ENCODE measurements at regions not wholly inside any gene's neighbourhood (a gene's known extent, or its start where the extent isn't known, plus 50 kb on each side); places are given as distances from the start of the nearest gene placed in this dataset.

DNA sequence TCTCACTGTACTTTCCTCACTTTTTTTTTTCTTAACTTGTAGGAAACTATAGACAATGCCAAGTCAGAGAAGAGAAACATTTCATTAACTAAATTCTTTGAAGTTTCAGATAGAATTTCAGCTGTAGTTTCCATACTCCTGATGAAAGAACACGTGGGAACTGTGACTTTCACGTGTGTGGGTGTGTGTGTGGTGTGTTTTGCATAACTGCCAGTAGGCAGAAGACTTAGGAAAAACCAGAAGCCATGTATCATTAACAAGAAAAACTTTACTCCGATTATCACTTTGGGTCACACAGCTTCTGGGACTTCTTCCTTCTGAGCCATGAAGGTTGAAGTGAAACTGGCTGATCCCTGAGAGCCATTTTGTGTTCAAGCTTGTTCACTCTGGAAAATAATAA lies 483.3 kb downstream of the TFAP2B start:
- peak; percentile 72 for ATAC-seq
- H3K27ac ChIP-seq (ENCODE audit: control insufficient read depth, insufficient read depth), result no peak overlapping the region
- no peaks in the 10 kb centered on the region for H3K27me3 ChIP-seq (replicated peaks in 1 of 2; ENCODE audit: control insufficient read depth in 2 of 2, insufficient read depth in 2 of 2, low read length in 1 of 2)
- SMC1A ChIA-PET (ENCODE audit: uncharacterized antibody, unreplicated experiment), result interaction anchor here (1.0 to 1.5 kb wide), 2 partner anchors 12 to 155 kb away, joined by 3 read pairs; no protein-coding TSS in a partner anchor
- FAIRE-seq, result peak; percentile 54
- no peak for DNase-seq (ENCODE audit: low read depth, low spot score)
- intact Hi-C loops (cut with micrococcal nuclease; ENCODE audit: unreplicated experiment), result no loop called here
- H2AFZ ChIP-seq (ENCODE audit: control insufficient read depth, low read depth, low read length), result no peak overlapping the region
- in situ Hi-C loops (cut with MboI), result no loop called here
- POLR2A ChIA-PET, result no interaction called here
- H3K9me3 ChIP-seq (replicated peaks; ENCODE audit: control insufficient read depth, insufficient read depth, low read length), result no peaks in the 10 kb centered on the region
- H3K4me2 ChIP-seq (ENCODE audit: control insufficient read depth, insufficient read depth), result no peak overlapping the region
- BruUV-seq (replicated peaks), result no TSS peak
- H3K4me3 ChIP-seq, result no peak overlapping the region
- no peaks in the 10 kb centered on the region for H3K36me3 ChIP-seq (ENCODE audit: control insufficient read depth in 2 of 2, insufficient read depth in 2 of 2, low read length in 1 of 2)
- RAD21 ChIA-PET (ENCODE audit: unreplicated experiment), result no interaction called here
- H4K20me1 ChIP-seq (ENCODE audit: control insufficient read depth, insufficient read depth), result no peaks in the 10 kb centered on the region
- no peaks in the 10 kb centered on the region for H3K4me1 ChIP-seq (ENCODE audit: control insufficient read depth, insufficient read depth, low read length)
- CTCF ChIA-PET, result interaction anchor here (0.9 kb wide), 1 partner anchor 490 kb away, joined by 3 read pairs; no protein-coding TSS in a partner anchor
- H3K9ac ChIP-seq (ENCODE audit: control insufficient read depth, insufficient read depth, low read length), result no peak overlapping the region
- 0% methylated on average over 3 of the region's 3 CpGs for WGBS (ENCODE audit: insufficient coverage, insufficient replicate concordance, low lambda C conversion rate, missing lambda C conversion rate)
- H3K79me2 ChIP-seq (ENCODE audit: control insufficient read depth, insufficient read depth, low read length), result no peaks in the 10 kb centered on the region
- TF ChIP-seq RAD51 (IDR thresholded peaks at IDR 0.05), result peak; percentile 65; the same call in 1 of the 2 replicates
- TF ChIP-seq, protein P1, sequence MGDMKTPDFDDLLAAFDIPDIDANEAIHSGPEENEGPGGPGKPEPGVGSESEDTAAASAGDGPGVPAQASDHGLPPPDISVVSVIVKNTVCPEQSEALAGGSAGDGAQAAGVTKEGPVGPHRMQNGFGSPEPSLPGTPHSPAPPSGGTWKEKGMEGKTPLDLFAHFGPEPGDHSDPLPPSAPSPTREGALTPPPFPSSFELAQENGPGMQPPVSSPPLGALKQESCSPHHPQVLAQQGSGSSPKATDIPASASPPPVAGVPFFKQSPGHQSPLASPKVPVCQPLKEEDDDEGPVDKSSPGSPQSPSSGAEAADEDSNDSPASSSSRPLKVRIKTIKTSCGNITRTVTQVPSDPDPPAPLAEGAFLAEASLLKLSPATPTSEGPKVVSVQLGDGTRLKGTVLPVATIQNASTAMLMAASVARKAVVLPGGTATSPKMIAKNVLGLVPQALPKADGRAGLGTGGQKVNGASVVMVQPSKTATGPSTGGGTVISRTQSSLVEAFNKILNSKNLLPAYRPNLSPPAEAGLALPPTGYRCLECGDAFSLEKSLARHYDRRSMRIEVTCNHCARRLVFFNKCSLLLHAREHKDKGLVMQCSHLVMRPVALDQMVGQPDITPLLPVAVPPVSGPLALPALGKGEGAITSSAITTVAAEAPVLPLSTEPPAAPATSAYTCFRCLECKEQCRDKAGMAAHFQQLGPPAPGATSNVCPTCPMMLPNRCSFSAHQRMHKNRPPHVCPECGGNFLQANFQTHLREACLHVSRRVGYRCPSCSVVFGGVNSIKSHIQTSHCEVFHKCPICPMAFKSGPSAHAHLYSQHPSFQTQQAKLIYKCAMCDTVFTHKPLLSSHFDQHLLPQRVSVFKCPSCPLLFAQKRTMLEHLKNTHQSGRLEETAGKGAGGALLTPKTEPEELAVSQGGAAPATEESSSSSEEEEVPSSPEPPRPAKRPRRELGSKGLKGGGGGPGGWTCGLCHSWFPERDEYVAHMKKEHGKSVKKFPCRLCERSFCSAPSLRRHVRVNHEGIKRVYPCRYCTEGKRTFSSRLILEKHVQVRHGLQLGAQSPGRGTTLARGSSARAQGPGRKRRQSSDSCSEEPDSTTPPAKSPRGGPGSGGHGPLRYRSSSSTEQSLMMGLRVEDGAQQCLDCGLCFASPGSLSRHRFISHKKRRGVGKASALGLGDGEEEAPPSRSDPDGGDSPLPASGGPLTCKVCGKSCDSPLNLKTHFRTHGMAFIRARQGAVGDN (IDR thresholded peaks at IDR 0.05), result no peak
- TF ChIP-seq MTA3 (IDR thresholded peaks at IDR 0.05; ENCODE audit: borderline replicate concordance, low read length), result no peak
- no peak for TF ChIP-seq DPF2 (IDR thresholded peaks at IDR 0.05)
- TF ChIP-seq PAX5 (IDR thresholded peaks at IDR 0.05; ENCODE audit: borderline replicate concordance, low read depth, low read length), result no peak
- no peak for TF ChIP-seq SMAD1 (IDR thresholded peaks at IDR 0.05; ENCODE audit: low read depth, partially characterized antibody)
- no peak for TF ChIP-seq FOXM1 (IDR thresholded peaks at IDR 0.05; ENCODE audit: low read depth, low read length)
- no peak for TF ChIP-seq TBL1XR1 (IDR thresholded peaks at IDR 0.05; ENCODE audit: low read depth, low read length)
- TF ChIP-seq NFXL1 (IDR thresholded peaks at IDR 0.05; ENCODE audit: borderline replicate concordance), result no peak
- TF ChIP-seq SMC3 (IDR thresholded peaks at IDR 0.05; ENCODE audit: borderline replicate concordance, low read length), result no peak
- no peak for TF ChIP-seq ZNF24 (IDR thresholded peaks at IDR 0.05)
- TF ChIP-seq CBFB (IDR thresholded peaks at IDR 0.05; ENCODE audit: low read depth), result no peak
- no peak for TF ChIP-seq EZH2 (IDR thresholded peaks at IDR 0.05; ENCODE audit: borderline replicate concordance, control insufficient read depth, low read depth, low read length)
- peak; percentile 78 for TF ChIP-seq IKZF1 (conservative IDR thresholded peaks at IDR 0.05)
- TF ChIP-seq TCF3 (IDR thresholded peaks at IDR 0.05; ENCODE audit: borderline replicate concordance, insufficient read depth, low read depth, low read length), result no peak
- TF ChIP-seq ZZZ3 (IDR thresholded peaks at IDR 0.05; ENCODE audit: control insufficient read depth, insufficient read length, low read depth), result no peak
- TF ChIP-seq TAF1 (IDR thresholded peaks at IDR 0.05; ENCODE audit: borderline replicate concordance, low read depth, low read length), result no peak
- TF ChIP-seq JUNB (IDR thresholded peaks at IDR 0.05), result no peak
- TF ChIP-seq CBX5 (IDR thresholded peaks at IDR 0.05; ENCODE audit: low read depth), result no peak
- TF ChIP-seq KLF5 (IDR thresholded peaks at IDR 0.05; ENCODE audit: partially characterized antibody), result no peak
- no peak for TF ChIP-seq ZNF622 (IDR thresholded peaks at IDR 0.05)
- no peak for TF ChIP-seq NFYB (IDR thresholded peaks at IDR 0.05; ENCODE audit: insufficient read depth, low read depth, low read length)
- TF ChIP-seq, protein P2, sequence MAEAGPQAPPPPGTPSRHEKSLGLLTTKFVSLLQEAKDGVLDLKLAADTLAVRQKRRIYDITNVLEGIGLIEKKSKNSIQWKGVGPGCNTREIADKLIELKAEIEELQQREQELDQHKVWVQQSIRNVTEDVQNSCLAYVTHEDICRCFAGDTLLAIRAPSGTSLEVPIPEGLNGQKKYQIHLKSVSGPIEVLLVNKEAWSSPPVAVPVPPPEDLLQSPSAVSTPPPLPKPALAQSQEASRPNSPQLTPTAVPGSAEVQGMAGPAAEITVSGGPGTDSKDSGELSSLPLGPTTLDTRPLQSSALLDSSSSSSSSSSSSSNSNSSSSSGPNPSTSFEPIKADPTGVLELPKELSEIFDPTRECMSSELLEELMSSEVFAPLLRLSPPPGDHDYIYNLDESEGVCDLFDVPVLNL (IDR thresholded peaks at IDR 0.05; ENCODE audit: low read depth, low read length), result no peak
- TF ChIP-seq NR2C2 (IDR thresholded peaks at IDR 0.05; ENCODE audit: borderline replicate concordance, control insufficient read depth, insufficient read length, low read depth), result no peak

All from GM12878 (cell line).